Neural cell (in vitro differentiated cells): ENCODE measurements at regions not wholly inside any gene's neighbourhood (a gene's known extent, or its start where the extent isn't known, plus 50 kb on each side); places are given as distances from the start of the nearest gene placed in this dataset.

Source experiments
- H2AFZ ChIP-seq: fragments of 200-600, 300-800 bp; sonication (generic), shearing (Covaris generic); 2 replicates; pipeline ENCODE4 v1.6.0; 2014; ENCODE audit warnings: low read depth, mild to moderate bottlenecking, antibody characterized with exemption, low read length, moderate library complexity
- H3F3A ChIP-seq: fragments of 200-600 bp; shearing (Covaris generic); 2 replicates; pipeline ENCODE4 v1.6.1; 2016; ENCODE audit warnings: mild to moderate bottlenecking, moderate library complexity, mixed read lengths, antibody characterized with exemption, low read length; ENCODE audit not compliant: insufficient read depth, poor library complexity, severe bottlenecking
- H3K27ac ChIP-seq: fragments of 200-600, 300-800 bp; sonication (generic), shearing (Covaris generic); 2 replicates; pipeline ENCODE4 v1.5.1; 2014; ENCODE audit warnings: mild to moderate bottlenecking, low read length, moderate library complexity
- H3K27me3 ChIP-seq: fragments of 300-800, 200-600 bp; sonication (generic), shearing (Covaris generic); 2 replicates; pipeline ENCODE4 v1.6.0; 2014; ENCODE audit warnings: mild to moderate bottlenecking, low read depth, low read length, moderate library complexity; ENCODE audit not compliant: insufficient read depth
- H3K36me3 ChIP-seq: fragments of 300-800, 200-600 bp; sonication (generic), shearing (Covaris generic); 2 replicates; pipeline ENCODE4 v1.5.1; 2014; ENCODE audit warnings: mild to moderate bottlenecking, antibody characterized with exemption, low read length, moderate library complexity; ENCODE audit not compliant: insufficient read depth
- H3K4me2 ChIP-seq: fragments of 300-800, 200-600 bp; sonication (generic), shearing (Covaris generic); 2 replicates; pipeline ENCODE4 v1.6.0; 2014; ENCODE audit warnings: mild to moderate bottlenecking, low read length
- H3K4me3 ChIP-seq: fragments of 300-800, 200-600 bp; sonication (generic), shearing (Covaris generic); 2 replicates; pipeline ENCODE4 v1.5.1; 2014; ENCODE audit warnings: mild to moderate bottlenecking, low read length, moderate library complexity
- H3K79me2 ChIP-seq: fragments of 200-600 bp; shearing (Covaris generic); replicated peaks from 2 replicates; pipeline ENCODE4 v1.6.0; 2014; ENCODE audit warnings: mild to moderate bottlenecking, low read length, moderate library complexity; ENCODE audit not compliant: insufficient read depth
- H3K9ac ChIP-seq: fragments of 300-800, 200-600 bp; sonication (generic), shearing (Covaris generic); 2 replicates; pipeline ENCODE4 v1.6.1; 2016; ENCODE audit warnings: mild to moderate bottlenecking, low read length, mixed read lengths
- H3K9me2 ChIP-seq: fragments of 200-600 bp; shearing (Covaris generic); 2 replicates; pipeline ENCODE4 v1.6.1; 2016; ENCODE audit warnings: mild to moderate bottlenecking, low read length, mixed read lengths; ENCODE audit not compliant: insufficient read depth
- H3K9me3 ChIP-seq: fragments of 200-600, 300-800 bp; sonication (generic), shearing (Covaris generic); 2 replicates; pipeline ENCODE4 v1.6.1; 2016; ENCODE audit warnings: mild to moderate bottlenecking, mixed run types, low read length, moderate library complexity, mixed read lengths
- H4K20me1 ChIP-seq: fragments of 200-600 bp; shearing (Covaris generic); 2 replicates; pipeline ENCODE4 v1.6.1; 2016; ENCODE audit warnings: mild to moderate bottlenecking, mixed run types; ENCODE audit not compliant: insufficient read depth
- EP300 ChIP-seq: fragments of 450-650 bp; conservative IDR thresholded peaks from 2 replicates; pipeline ENCODE4 v1.6.1; 2014; ENCODE audit warnings: antibody characterized with exemption, mild to moderate bottlenecking, moderate library complexity; ENCODE audit not compliant: poor library complexity, severe bottlenecking
- EZH2 ChIP-seq: fragments of 200-600, 300-800 bp; shearing (Covaris generic), sonication (generic); IDR thresholded peaks from 2 replicates; pipeline ENCODE4 v1.6.1; 2014; ENCODE audit warnings: antibody characterized with exemption, low read length, borderline replicate concordance, mild to moderate bottlenecking; ENCODE audit not compliant: insufficient read depth, poor library complexity, severe bottlenecking
- MXI1 ChIP-seq: fragments of 450-650 bp; conservative IDR thresholded peaks from 2 replicates; pipeline ENCODE4 v1.6.1; 2014; ENCODE audit warnings: antibody characterized with exemption, mild to moderate bottlenecking; ENCODE audit not compliant: poor library complexity, severe bottlenecking
- POLR2AphosphoS5 ChIP-seq: IDR thresholded peaks from 2 replicates; pipeline ENCODE4 v1.6.1; 2012
- RAD21 ChIP-seq: fragments of 450-650 bp; conservative IDR thresholded peaks from 2 replicates; pipeline ENCODE4 v1.6.1; 2014; ENCODE audit warnings: antibody characterized with exemption, mild to moderate bottlenecking, moderate library complexity
- SMC3 ChIP-seq: fragments of 450-650 bp; conservative IDR thresholded peaks from 2 replicates; pipeline ENCODE4 v1.6.1; 2014; ENCODE audit warnings: antibody characterized with exemption, mild to moderate bottlenecking, moderate library complexity; ENCODE audit not compliant: poor library complexity
- TAF1 ChIP-seq: IDR thresholded peaks from 2 replicates; pipeline ENCODE4 v1.6.1; 2012; ENCODE audit warnings: low read depth
- TF ChIP-seq, protein P1 (sequence below): IDR thresholded peaks from 2 replicates; pipeline ENCODE4 v1.6.1; 2012; ENCODE audit warnings: borderline replicate concordance
- TF ChIP-seq, protein P2 (sequence below): fragments of 450-650 bp; IDR thresholded peaks from 2 replicates; pipeline ENCODE4 v1.5.1; 2014; ENCODE audit warnings: antibody characterized with exemption, mild to moderate bottlenecking, moderate library complexity; ENCODE audit not compliant: poor library complexity, severe bottlenecking

DNA sequence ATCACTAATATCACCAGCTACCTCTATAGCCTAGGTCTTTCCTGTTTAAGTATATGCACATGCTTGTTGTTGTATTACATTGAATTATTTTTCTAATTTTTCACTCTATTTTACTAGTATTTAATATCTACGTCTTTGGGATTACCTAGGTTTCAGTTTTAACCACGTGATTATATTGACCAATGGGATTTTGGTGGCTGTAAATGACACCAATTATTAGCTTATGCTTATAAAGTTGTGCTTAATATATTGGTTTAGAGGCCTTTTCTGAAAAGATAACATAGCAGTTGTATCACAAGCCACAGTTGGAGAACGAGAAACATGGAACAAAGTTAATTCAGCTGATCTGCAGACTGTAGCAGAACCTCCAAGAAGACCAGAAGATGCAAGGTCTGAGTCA is 104.8 kb upstream of the PRDM9 start:
- H3K36me3 ChIP-seq = no peaks in the 10 kb centered on the region
- no peak overlapping the region for H2AFZ ChIP-seq
- H3K9ac ChIP-seq = no peak overlapping the region
- H3K4me2 ChIP-seq = no peak overlapping the region
- no peaks in the 10 kb centered on the region for H3K79me2 ChIP-seq
- H4K20me1 ChIP-seq = no peaks in the 10 kb centered on the region
- TF ChIP-seq SMC3 = no peak
- TF ChIP-seq RAD21 = no peak
- no peak for TF ChIP-seq EZH2
- TF ChIP-seq TAF1 = no peak
- no peak for TF ChIP-seq MXI1
- TF ChIP-seq POLR2AphosphoS5 = no peak
- no peak for TF ChIP-seq EP300
- TF ChIP-seq, protein P1, sequence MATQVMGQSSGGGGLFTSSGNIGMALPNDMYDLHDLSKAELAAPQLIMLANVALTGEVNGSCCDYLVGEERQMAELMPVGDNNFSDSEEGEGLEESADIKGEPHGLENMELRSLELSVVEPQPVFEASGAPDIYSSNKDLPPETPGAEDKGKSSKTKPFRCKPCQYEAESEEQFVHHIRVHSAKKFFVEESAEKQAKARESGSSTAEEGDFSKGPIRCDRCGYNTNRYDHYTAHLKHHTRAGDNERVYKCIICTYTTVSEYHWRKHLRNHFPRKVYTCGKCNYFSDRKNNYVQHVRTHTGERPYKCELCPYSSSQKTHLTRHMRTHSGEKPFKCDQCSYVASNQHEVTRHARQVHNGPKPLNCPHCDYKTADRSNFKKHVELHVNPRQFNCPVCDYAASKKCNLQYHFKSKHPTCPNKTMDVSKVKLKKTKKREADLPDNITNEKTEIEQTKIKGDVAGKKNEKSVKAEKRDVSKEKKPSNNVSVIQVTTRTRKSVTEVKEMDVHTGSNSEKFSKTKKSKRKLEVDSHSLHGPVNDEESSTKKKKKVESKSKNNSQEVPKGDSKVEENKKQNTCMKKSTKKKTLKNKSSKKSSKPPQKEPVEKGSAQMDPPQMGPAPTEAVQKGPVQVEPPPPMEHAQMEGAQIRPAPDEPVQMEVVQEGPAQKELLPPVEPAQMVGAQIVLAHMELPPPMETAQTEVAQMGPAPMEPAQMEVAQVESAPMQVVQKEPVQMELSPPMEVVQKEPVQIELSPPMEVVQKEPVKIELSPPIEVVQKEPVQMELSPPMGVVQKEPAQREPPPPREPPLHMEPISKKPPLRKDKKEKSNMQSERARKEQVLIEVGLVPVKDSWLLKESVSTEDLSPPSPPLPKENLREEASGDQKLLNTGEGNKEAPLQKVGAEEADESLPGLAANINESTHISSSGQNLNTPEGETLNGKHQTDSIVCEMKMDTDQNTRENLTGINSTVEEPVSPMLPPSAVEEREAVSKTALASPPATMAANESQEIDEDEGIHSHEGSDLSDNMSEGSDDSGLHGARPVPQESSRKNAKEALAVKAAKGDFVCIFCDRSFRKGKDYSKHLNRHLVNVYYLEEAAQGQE = no peak
- TF ChIP-seq, protein P2, sequence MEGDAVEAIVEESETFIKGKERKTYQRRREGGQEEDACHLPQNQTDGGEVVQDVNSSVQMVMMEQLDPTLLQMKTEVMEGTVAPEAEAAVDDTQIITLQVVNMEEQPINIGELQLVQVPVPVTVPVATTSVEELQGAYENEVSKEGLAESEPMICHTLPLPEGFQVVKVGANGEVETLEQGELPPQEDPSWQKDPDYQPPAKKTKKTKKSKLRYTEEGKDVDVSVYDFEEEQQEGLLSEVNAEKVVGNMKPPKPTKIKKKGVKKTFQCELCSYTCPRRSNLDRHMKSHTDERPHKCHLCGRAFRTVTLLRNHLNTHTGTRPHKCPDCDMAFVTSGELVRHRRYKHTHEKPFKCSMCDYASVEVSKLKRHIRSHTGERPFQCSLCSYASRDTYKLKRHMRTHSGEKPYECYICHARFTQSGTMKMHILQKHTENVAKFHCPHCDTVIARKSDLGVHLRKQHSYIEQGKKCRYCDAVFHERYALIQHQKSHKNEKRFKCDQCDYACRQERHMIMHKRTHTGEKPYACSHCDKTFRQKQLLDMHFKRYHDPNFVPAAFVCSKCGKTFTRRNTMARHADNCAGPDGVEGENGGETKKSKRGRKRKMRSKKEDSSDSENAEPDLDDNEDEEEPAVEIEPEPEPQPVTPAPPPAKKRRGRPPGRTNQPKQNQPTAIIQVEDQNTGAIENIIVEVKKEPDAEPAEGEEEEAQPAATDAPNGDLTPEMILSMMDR = no peak
- no peaks in the 10 kb centered on the region for H3K9me2 ChIP-seq
- no peak overlapping the region for H3K4me3 ChIP-seq
- no peaks in the 10 kb centered on the region for H3F3A ChIP-seq
- no peaks in the 10 kb centered on the region for H3K9me3 ChIP-seq
- H3K27ac ChIP-seq = no peak overlapping the region
- H3K27me3 ChIP-seq = no peaks in the 10 kb centered on the region

DNA sequence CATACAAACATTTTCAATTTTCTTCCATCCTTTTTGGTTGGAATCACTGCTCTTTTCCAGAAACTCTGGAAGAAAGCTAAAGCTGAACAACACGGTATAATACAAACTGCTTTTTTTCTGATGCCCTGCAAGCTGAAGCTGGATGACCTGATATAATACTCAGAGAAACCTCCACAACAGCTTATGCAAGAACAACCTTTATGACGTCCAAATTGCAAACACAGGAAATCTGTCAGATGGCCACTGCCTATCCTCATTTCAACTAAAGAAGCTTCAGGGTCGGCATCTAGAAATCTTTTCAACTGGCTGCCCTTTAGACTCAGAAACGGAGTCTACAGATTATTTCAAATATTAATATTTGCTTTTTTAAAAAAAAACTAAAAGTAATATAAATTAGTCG is 106.5 kb upstream of the PRDM9 start:
- Histone ChIP-seq H3K9ac (no peak overlapping the region), H2AFZ (no peak overlapping the region), H3K9me2 (no peaks in the 10 kb centered on the region), H4K20me1 (no peaks in the 10 kb centered on the region), H3K27me3 (no peaks in the 10 kb centered on the region), H3K36me3 (no peaks in the 10 kb centered on the region), H3K4me2 (no peak overlapping the region), H3K4me3 (no peak overlapping the region), H3K27ac (no peak overlapping the region), H3F3A (no peaks in the 10 kb centered on the region), H3K9me3 (no peaks in the 10 kb centered on the region), H3K79me2 (no peaks in the 10 kb centered on the region)
- TF ChIP-seq POLR2AphosphoS5 (no peak), RAD21 (no peak), TAF1 (no peak), SMC3 (no peak), EP300 (no peak), MXI1 (no peak), EZH2 (no peak)
- TF ChIP-seq, protein P2 = no peak
- TF ChIP-seq, protein P1 = no peak
